ENCODE measurements at regions not wholly inside any gene's neighbourhood (a gene's known extent, or its start where the extent isn't known, plus 50 kb on each side); places are given as distances from the start of the nearest gene placed in this dataset.

GRCh38 chr5:111952555-111952954 is 195.6 kb upstream of the NREP start:
- TF ChIP-seq CTCF (IDR thresholded peaks at IDR 0.05; ENCODE audit: insufficient read depth, low read length), result no peak
- no peak for TF ChIP-seq REST (IDR thresholded peaks at IDR 0.05; ENCODE audit: insufficient replicate concordance, low read depth)
- no peak for TF ChIP-seq POLR2AphosphoS5 (IDR thresholded peaks at IDR 0.05; ENCODE audit: low read depth)
- no peak for TF ChIP-seq GABPA (IDR thresholded peaks at IDR 0.05; ENCODE audit: low read depth)
- no peak for TF ChIP-seq SPI1 (IDR thresholded peaks at IDR 0.05; ENCODE audit: borderline replicate concordance, low read depth)
